ENCODE measurements at regions not wholly inside any gene's neighbourhood (a gene's known extent, or its start where the extent isn't known, plus 50 kb on each side); places are given as distances from the start of the nearest gene placed in this dataset.

GRCh38 chr2:67054728-67055127 is 342.4 kb upstream of the ETAA1 start:
- no peak for TF ChIP-seq GATA2 (IDR thresholded peaks at IDR 0.05; ENCODE audit: low read depth, low read length)
- TF ChIP-seq GATA3 (IDR thresholded peaks at IDR 0.05; ENCODE audit: low read depth, low read length): no peak

All from SH-SY5Y (cell line).